ENCODE measurements at regions not wholly inside any gene's neighbourhood (a gene's known extent, or its start where the extent isn't known, plus 50 kb on each side); places are given as distances from the start of the nearest gene placed in this dataset.

DNA sequence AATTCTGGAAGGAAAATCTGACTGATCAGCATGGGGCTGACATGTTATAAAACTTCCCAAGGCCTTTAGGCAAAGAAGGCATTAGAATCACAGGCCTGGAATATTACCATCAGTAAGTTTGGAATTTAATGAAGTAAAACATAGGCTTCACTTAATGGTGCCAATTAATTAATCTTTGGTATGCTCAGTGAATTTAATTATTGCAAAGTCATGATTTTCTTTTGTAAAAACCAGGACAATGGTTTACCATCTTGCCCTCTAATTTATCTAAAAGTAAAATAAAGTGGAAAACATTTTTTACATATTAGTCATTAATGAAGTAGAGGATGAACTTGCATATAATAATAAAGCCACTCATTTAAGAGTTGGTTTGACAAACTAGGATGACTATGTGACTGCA is 220.3 kb downstream of the SEC23IP start:
- TF ChIP-seq SPI1 (IDR thresholded peaks at IDR 0.05; ENCODE audit: borderline replicate concordance, low read depth) (no peak), REST (IDR thresholded peaks at IDR 0.05; ENCODE audit: insufficient replicate concordance, low read depth) (no peak), POLR2AphosphoS5 (IDR thresholded peaks at IDR 0.05; ENCODE audit: low read depth) (no peak), GABPA (IDR thresholded peaks at IDR 0.05; ENCODE audit: low read depth) (no peak), CTCF (IDR thresholded peaks at IDR 0.05; ENCODE audit: insufficient read depth, low read length) (no peak)
- H3K27me3 ChIP-seq (ENCODE audit: insufficient read depth, poor library complexity, severe bottlenecking) = peaks cover 6% of the 10 kb centered on the region
- H3K27ac ChIP-seq (replicated peaks) = no peak overlapping the region
- H3K4me3 ChIP-seq (replicated peaks; ENCODE audit: insufficient read depth, low read length) = no peak overlapping the region
- no peak for DNase-seq (ENCODE audit: low read depth in 1 of 2, low spot score in 1 of 2)

- no peak for DNase-seq (ENCODE audit: low read depth in 1 of 2, low spot score in 1 of 2)
- peaks cover 6% of the 10 kb centered on the region for H3K27me3 ChIP-seq (ENCODE audit: insufficient read depth, poor library complexity, severe bottlenecking)
- no peak overlapping the region for H3K27ac ChIP-seq (replicated peaks)
- H3K4me3 ChIP-seq (replicated peaks; ENCODE audit: insufficient read depth, low read length) = no peak overlapping the region
- TF ChIP-seq CTCF (IDR thresholded peaks at IDR 0.05; ENCODE audit: insufficient read depth, low read length) = no peak
- no peak for TF ChIP-seq SPI1 (IDR thresholded peaks at IDR 0.05; ENCODE audit: borderline replicate concordance, low read depth)
- TF ChIP-seq REST (IDR thresholded peaks at IDR 0.05; ENCODE audit: insufficient replicate concordance, low read depth) = no peak
- TF ChIP-seq POLR2AphosphoS5 (IDR thresholded peaks at IDR 0.05; ENCODE audit: low read depth) = no peak
- TF ChIP-seq GABPA (IDR thresholded peaks at IDR 0.05; ENCODE audit: low read depth) = no peak
Observed at GRCh38 chr10:120115959-120116358, 223.4 kb downstream of the SEC23IP start.

- Histone ChIP-seq H3K27me3 (ENCODE audit: insufficient read depth, poor library complexity, severe bottlenecking) (peaks cover 3% of the 10 kb centered on the region), H3K27ac (replicated peaks) (no peak overlapping the region), H3K4me3 (replicated peaks; ENCODE audit: insufficient read depth, low read length) (no peak overlapping the region)
- no peak for TF ChIP-seq POLR2AphosphoS5 (IDR thresholded peaks at IDR 0.05; ENCODE audit: low read depth)
- no peak for DNase-seq (ENCODE audit: low read depth in 1 of 2, low spot score in 1 of 2)
Observed at GRCh38 chr10:120121768-120122167, 229.2 kb downstream of the SEC23IP start.

- DNase-seq (ENCODE audit: low read depth in 1 of 2, low spot score in 1 of 2) = peak in 1 of 2 experiments; percentile 3
- H3K27ac ChIP-seq (replicated peaks) = no peak overlapping the region
- TF ChIP-seq REST (IDR thresholded peaks at IDR 0.05; ENCODE audit: insufficient replicate concordance, low read depth) (peak; percentile 94), GABPA (IDR thresholded peaks at IDR 0.05; ENCODE audit: low read depth) (no peak)
- H3K4me3 ChIP-seq (replicated peaks; ENCODE audit: insufficient read depth, low read length) = no peak overlapping the region
- peaks cover 5% of the 10 kb centered on the region for H3K27me3 ChIP-seq (ENCODE audit: insufficient read depth, poor library complexity, severe bottlenecking)
Observed at GRCh38 chr10:120131183-120131582, 238.7 kb downstream of the SEC23IP start.

All from HL-60 (cell line).